ENCODE measurements at regions not wholly inside any gene's neighbourhood (a gene's known extent, or its start where the extent isn't known, plus 50 kb on each side); places are given as distances from the start of the nearest gene placed in this dataset.

GRCh38 chr1:82099170-82099569 lies 298.4 kb downstream of the ADGRL2 start:
- no peaks in the 10 kb centered on the region for H3K27me3 Mint-ChIP-seq (ENCODE audit: low read depth)
- no peaks in the 10 kb centered on the region for H3K36me3 Mint-ChIP-seq (ENCODE audit: low read depth)
- no peaks in the 10 kb centered on the region for H3K9me3 Mint-ChIP-seq
- H3K27ac Mint-ChIP-seq = no peak overlapping the region
- H3K4me1 Mint-ChIP-seq (ENCODE audit: low read depth) = no peaks in the 10 kb centered on the region
- DNase-seq (ENCODE audit: low spot score) = no peak
- intact Hi-C loops (cut with micrococcal nuclease) = no loop called here
- H3K4me3 Mint-ChIP-seq (ENCODE audit: low read depth) = no peak overlapping the region

GRCh38 chr1:82094136-82094535 lies 293.4 kb downstream of the ADGRL2 start:
- intact Hi-C loops (cut with micrococcal nuclease) = no loop called here
- no peaks in the 10 kb centered on the region for H3K27me3 Mint-ChIP-seq (ENCODE audit: low read depth)
- H3K36me3 Mint-ChIP-seq (ENCODE audit: low read depth) = no peaks in the 10 kb centered on the region
- H3K4me1 Mint-ChIP-seq (ENCODE audit: low read depth) = no peaks in the 10 kb centered on the region
- no peak overlapping the region for H3K27ac Mint-ChIP-seq
- no peaks in the 10 kb centered on the region for H3K9me3 Mint-ChIP-seq
- H3K4me3 Mint-ChIP-seq (ENCODE audit: low read depth) = no peak overlapping the region
- no peak for DNase-seq (ENCODE audit: low spot score)

- intact Hi-C loops (cut with micrococcal nuclease) = no loop called here
- no peak overlapping the region for H3K4me3 Mint-ChIP-seq (ENCODE audit: low read depth)
- DNase-seq (ENCODE audit: low spot score) = no peak
- no peaks in the 10 kb centered on the region for H3K9me3 Mint-ChIP-seq
- H3K27me3 Mint-ChIP-seq (ENCODE audit: low read depth) = no peaks in the 10 kb centered on the region
- H3K27ac Mint-ChIP-seq = no peak overlapping the region
- no peaks in the 10 kb centered on the region for H3K4me1 Mint-ChIP-seq (ENCODE audit: low read depth)
- H3K36me3 Mint-ChIP-seq (ENCODE audit: low read depth) = no peaks in the 10 kb centered on the region
Observed at GRCh38 chr1:82091729-82092128, 291.0 kb downstream of the ADGRL2 start.

- no peak overlapping the region for H3K27ac Mint-ChIP-seq
- H3K36me3 Mint-ChIP-seq (ENCODE audit: low read depth) = no peaks in the 10 kb centered on the region
- H3K27me3 Mint-ChIP-seq (ENCODE audit: low read depth) = no peaks in the 10 kb centered on the region
- intact Hi-C loops (cut with micrococcal nuclease) = no loop called here
- no peaks in the 10 kb centered on the region for H3K4me1 Mint-ChIP-seq (ENCODE audit: low read depth)
- H3K4me3 Mint-ChIP-seq (ENCODE audit: low read depth) = no peak overlapping the region
- H3K9me3 Mint-ChIP-seq = no peaks in the 10 kb centered on the region
- DNase-seq (ENCODE audit: low spot score) = no peak
Observed at GRCh38 chr1:82091265-82091664, 290.5 kb downstream of the ADGRL2 start.

- no peak for DNase-seq (ENCODE audit: low spot score)
- H3K27me3 Mint-ChIP-seq (ENCODE audit: low read depth) = no peaks in the 10 kb centered on the region
- H3K36me3 Mint-ChIP-seq (ENCODE audit: low read depth) = no peaks in the 10 kb centered on the region
- no peak overlapping the region for H3K4me3 Mint-ChIP-seq (ENCODE audit: low read depth)
- no peak overlapping the region for H3K27ac Mint-ChIP-seq
- intact Hi-C loops (cut with micrococcal nuclease) = no loop called here
- no peaks in the 10 kb centered on the region for H3K9me3 Mint-ChIP-seq
- no peaks in the 10 kb centered on the region for H3K4me1 Mint-ChIP-seq (ENCODE audit: low read depth)
Observed at GRCh38 chr1:82090104-82090503, 289.4 kb downstream of the ADGRL2 start.

- intact Hi-C loops (cut with micrococcal nuclease) = no loop called here
- Mint-ChIP-seq H3K27ac (no peak overlapping the region), H3K4me1 (ENCODE audit: low read depth) (no peaks in the 10 kb centered on the region), H3K27me3 (ENCODE audit: low read depth) (no peaks in the 10 kb centered on the region), H3K36me3 (ENCODE audit: low read depth) (no peaks in the 10 kb centered on the region), H3K9me3 (no peaks in the 10 kb centered on the region), H3K4me3 (ENCODE audit: low read depth) (no peak overlapping the region)
- DNase-seq (ENCODE audit: low spot score) = no peak
Observed at GRCh38 chr1:82086739-82087138, 286.0 kb downstream of the ADGRL2 start.

GRCh38 chr1:82079607-82080006 lies 278.9 kb downstream of the ADGRL2 start:
- intact Hi-C loops (cut with micrococcal nuclease) = no loop called here
- Mint-ChIP-seq H3K4me1 (ENCODE audit: low read depth) (no peaks in the 10 kb centered on the region), H3K4me3 (ENCODE audit: low read depth) (no peak overlapping the region), H3K9me3 (no peaks in the 10 kb centered on the region), H3K27me3 (ENCODE audit: low read depth) (no peaks in the 10 kb centered on the region), H3K36me3 (ENCODE audit: low read depth) (no peaks in the 10 kb centered on the region), H3K27ac (no peak overlapping the region)
- DNase-seq (ENCODE audit: low spot score) = no peak

- H3K4me1 Mint-ChIP-seq (ENCODE audit: low read depth) = no peaks in the 10 kb centered on the region
Observed at GRCh38 chr1:82073659-82074058, 272.9 kb downstream of the ADGRL2 start.

GRCh38 chr1:82073071-82073470 lies 272.3 kb downstream of the ADGRL2 start:
- H3K27ac Mint-ChIP-seq = no peak overlapping the region
- no peak for DNase-seq (ENCODE audit: low spot score)
- intact Hi-C loops (cut with micrococcal nuclease) = no loop called here
- H3K9me3 Mint-ChIP-seq = no peaks in the 10 kb centered on the region
- no peaks in the 10 kb centered on the region for H3K36me3 Mint-ChIP-seq (ENCODE audit: low read depth)
- H3K27me3 Mint-ChIP-seq (ENCODE audit: low read depth) = no peaks in the 10 kb centered on the region
- H3K4me3 Mint-ChIP-seq (ENCODE audit: low read depth) = no peak overlapping the region
- no peaks in the 10 kb centered on the region for H3K4me1 Mint-ChIP-seq (ENCODE audit: low read depth)

More at GRCh38 chr1:82073659-82074058, 272.9 kb downstream of the ADGRL2 start:
- H3K36me3 Mint-ChIP-seq (ENCODE audit: low read depth) = no peaks in the 10 kb centered on the region
- H3K27me3 Mint-ChIP-seq (ENCODE audit: low read depth) = no peaks in the 10 kb centered on the region
- no peak overlapping the region for H3K4me3 Mint-ChIP-seq (ENCODE audit: low read depth)
- DNase-seq (ENCODE audit: low spot score) = no peak
- intact Hi-C loops (cut with micrococcal nuclease) = no loop called here
- no peaks in the 10 kb centered on the region for H3K9me3 Mint-ChIP-seq
- no peak overlapping the region for H3K27ac Mint-ChIP-seq

GRCh38 chr1:82065916-82066315 lies 265.2 kb downstream of the ADGRL2 start:
- DNase-seq (ENCODE audit: low spot score) = no peak
- Mint-ChIP-seq H3K36me3 (ENCODE audit: low read depth) (no peaks in the 10 kb centered on the region), H3K9me3 (no peaks in the 10 kb centered on the region), H3K4me1 (ENCODE audit: low read depth) (no peaks in the 10 kb centered on the region), H3K27me3 (ENCODE audit: low read depth) (no peaks in the 10 kb centered on the region), H3K4me3 (ENCODE audit: low read depth) (no peak overlapping the region), H3K27ac (no peak overlapping the region)
- intact Hi-C loops (cut with micrococcal nuclease) = no loop called here

- no peaks in the 10 kb centered on the region for H3K27me3 Mint-ChIP-seq (ENCODE audit: low read depth)
Observed at GRCh38 chr1:82064691-82065090, 264.0 kb downstream of the ADGRL2 start.

GRCh38 chr1:82062206-82062605 lies 261.5 kb downstream of the ADGRL2 start:
- H3K36me3 Mint-ChIP-seq (ENCODE audit: low read depth) = no peaks in the 10 kb centered on the region
- no peak overlapping the region for H3K4me3 Mint-ChIP-seq (ENCODE audit: low read depth)
- no peaks in the 10 kb centered on the region for H3K4me1 Mint-ChIP-seq (ENCODE audit: low read depth)
- no peak overlapping the region for H3K27ac Mint-ChIP-seq
- no peaks in the 10 kb centered on the region for H3K9me3 Mint-ChIP-seq
- H3K27me3 Mint-ChIP-seq (ENCODE audit: low read depth) = no peaks in the 10 kb centered on the region
- no peak for DNase-seq (ENCODE audit: low spot score)
- intact Hi-C loops (cut with micrococcal nuclease) = no loop called here

More at GRCh38 chr1:82064691-82065090, 264.0 kb downstream of the ADGRL2 start:
- H3K4me3 Mint-ChIP-seq (ENCODE audit: low read depth) = no peak overlapping the region
- intact Hi-C loops (cut with micrococcal nuclease) = no loop called here
- DNase-seq (ENCODE audit: low spot score) = no peak
- no peak overlapping the region for H3K27ac Mint-ChIP-seq
- H3K4me1 Mint-ChIP-seq (ENCODE audit: low read depth) = no peaks in the 10 kb centered on the region
- H3K9me3 Mint-ChIP-seq = no peaks in the 10 kb centered on the region
- H3K36me3 Mint-ChIP-seq (ENCODE audit: low read depth) = no peaks in the 10 kb centered on the region

GRCh38 chr1:82059959-82060358 lies 259.2 kb downstream of the ADGRL2 start:
- intact Hi-C loops (cut with micrococcal nuclease) = no loop called here
- Mint-ChIP-seq H3K4me1 (ENCODE audit: low read depth) (no peaks in the 10 kb centered on the region), H3K27me3 (ENCODE audit: low read depth) (no peaks in the 10 kb centered on the region), H3K36me3 (ENCODE audit: low read depth) (no peaks in the 10 kb centered on the region), H3K27ac (no peak overlapping the region), H3K9me3 (no peaks in the 10 kb centered on the region), H3K4me3 (ENCODE audit: low read depth) (no peak overlapping the region)
- DNase-seq (ENCODE audit: low spot score) = no peak

- Mint-ChIP-seq H3K4me1 (ENCODE audit: low read depth) (no peaks in the 10 kb centered on the region), H3K27ac (no peak overlapping the region)
- intact Hi-C loops (cut with micrococcal nuclease) = no loop called here
Observed at GRCh38 chr1:82057011-82057410, 256.3 kb downstream of the ADGRL2 start.

More at GRCh38 chr1:82057011-82057410, 256.3 kb downstream of the ADGRL2 start:
- Mint-ChIP-seq H3K4me3 (ENCODE audit: low read depth) (no peak overlapping the region), H3K9me3 (no peaks in the 10 kb centered on the region), H3K27me3 (ENCODE audit: low read depth) (no peaks in the 10 kb centered on the region), H3K36me3 (ENCODE audit: low read depth) (no peaks in the 10 kb centered on the region)
- DNase-seq (ENCODE audit: low spot score) = no peak

Measured in activated T-helper 2 cell treated with anti-CD3 and anti-CD28 coated beads, Interferon-gamma antibody, Interleukin-2, Interleukin-4, amounts not matched to agents 10 μg/mL and 5 μg/mL and 100 μg/mL, durations not matched to agents 14 hours and 24 hours and 36 hours (primary cell).